GM19043 (cell line): ENCODE measurements at regions not wholly inside any gene's neighbourhood (a gene's known extent, or its start where the extent isn't known, plus 50 kb on each side); places are given as distances from the start of the nearest gene placed in this dataset.
"Not testable (repeated sequence)": the region's sequence is repeated elsewhere in the genome, so short reads cannot be mapped to it uniquely, and the experiment has no call there.

Experiments
- ATAC-seq: cut with Tn5 transposase; IDR thresholded peaks from one replicate; pipeline ENCODE4 v1.9.1; 2021; ENCODE audit warnings: low read depth; ENCODE audit not compliant: unreplicated experiment

- ATAC-seq = not testable (repeated sequence)
Observed at GRCh38 chr7:101679653-101680173, 50.6 kb upstream of the MYL10 start.

GRCh38 chr7:101680406-101681145 is 51.5 kb upstream of the MYL10 start:
- ATAC-seq = no peak

- ATAC-seq = no peak
Observed at GRCh38 chr7:101681170-101682007, 52.3 kb upstream of the MYL10 start.

- ATAC-seq = no peak
Observed at GRCh38 chr7:101684983-101685330, 55.9 kb upstream of the MYL10 start.

GRCh38 chr7:101686030-101686429 is 56.9 kb upstream of the MYL10 start:
- ATAC-seq = no peak

GRCh38 chr7:101687081-101687480 is 58.0 kb upstream of the MYL10 start:
- no peak for ATAC-seq

GRCh38 chr7:101687791-101688182 is 58.7 kb upstream of the MYL10 start:
- no peak for ATAC-seq

- no peak for ATAC-seq
Observed at GRCh38 chr7:101688183-101688831, 59.2 kb upstream of the MYL10 start.

GRCh38 chr7:101688995-101689907 is 60.2 kb upstream of the MYL10 start:
- no peak for ATAC-seq

GRCh38 chr7:101690061-101690460 is 61.0 kb upstream of the MYL10 start:
- no peak for ATAC-seq

GRCh38 chr7:101691822-101692384 is 62.8 kb upstream of the MYL10 start:
- no peak for ATAC-seq

- no peak for ATAC-seq
Observed at GRCh38 chr7:101693498-101694091, 64.5 kb upstream of the MYL10 start.

- ATAC-seq = no peak
Observed at GRCh38 chr7:101698964-101699363, 69.9 kb upstream of the MYL10 start.

- ATAC-seq = no peak
Observed at GRCh38 chr7:101699399-101699798, 70.3 kb upstream of the MYL10 start.

- no peak for ATAC-seq
Observed at GRCh38 chr7:101699881-101700823, 71.1 kb upstream of the MYL10 start.

GRCh38 chr7:101701153-101701794 is 72.2 kb upstream of the MYL10 start:
- no peak for ATAC-seq

GRCh38 chr7:101702362-101702850 is 73.3 kb upstream of the MYL10 start:
- ATAC-seq = no peak

- ATAC-seq = no peak
Observed at GRCh38 chr7:101705331-101705730, 76.2 kb upstream of the MYL10 start.
